ENCODE measurements at regions not wholly inside any gene's neighbourhood (a gene's known extent, or its start where the extent isn't known, plus 50 kb on each side); places are given as distances from the start of the nearest gene placed in this dataset.

GRCh38 chr11:23311986-23312940 is 452.0 kb upstream of the CCDC179 start:
- Histone ChIP-seq H3K79me1 (replicated peaks; ENCODE audit: low read length, poor library complexity, severe bottlenecking) (no peaks in the 10 kb centered on the region), H2BK5ac (ENCODE audit: low read depth, low read length, poor library complexity, severe bottlenecking) (no peak overlapping the region), H3K36me3 (ENCODE audit: control insufficient read depth in 1 of 2, insufficient read depth in 2 of 2, low read depth in 1 of 2, low read length in 2 of 2) (no peaks in the 10 kb centered on the region), H4K91ac (ENCODE audit: low read length) (no peak overlapping the region), H2BK15ac (ENCODE audit: low read depth, poor library complexity, severe bottlenecking) (no peak overlapping the region), H3K9ac (ENCODE audit: low read length) (no peak overlapping the region), H4K8ac (ENCODE audit: low read length) (no peak overlapping the region), H2BK120ac (ENCODE audit: low read depth, low read length) (no peak overlapping the region), H3K23ac (ENCODE audit: low read length in 2 of 2) (no peak overlapping the region), H3K27me3 (ENCODE audit: control insufficient read depth in 1 of 2, insufficient read depth in 1 of 2, low read length in 2 of 2) (no peaks in the 10 kb centered on the region), H3K4ac (ENCODE audit: low read depth in 1 of 2, low read length in 2 of 2) (no peak overlapping the region), H3K14ac (ENCODE audit: low read length in 2 of 2) (no peak overlapping the region), H3K18ac (ENCODE audit: low read depth in 1 of 2, low read length in 2 of 2) (no peak overlapping the region), H2AFZ (ENCODE audit: low read depth, low read length) (no peak overlapping the region), H2AK5ac (ENCODE audit: low read length, severe bottlenecking) (no peak overlapping the region), H3K4me3 (ENCODE audit: insufficient read depth in 1 of 2, low read depth in 1 of 2, low read length in 2 of 2) (no peak overlapping the region), H3K27ac (ENCODE audit: low read length, poor library complexity, severe bottlenecking) (no peak overlapping the region), H2BK12ac (ENCODE audit: low read length in 2 of 2) (no peak overlapping the region), H3K4me1 (ENCODE audit: control insufficient read depth, insufficient read depth, low read depth, low read length) (no peaks in the 10 kb centered on the region), H3K9me3 (ENCODE audit: control insufficient read depth, low read length) (peaks cover 3% of the 10 kb centered on the region), H3K4me2 (ENCODE audit: low read length, poor library complexity, severe bottlenecking) (no peak overlapping the region)
- DNase-seq = peak; percentile 79
- 89% methylated on average over 1 of the region's 5 CpGs for WGBS

- H3K4me1 ChIP-seq (ENCODE audit: control insufficient read depth, insufficient read depth, low read depth, low read length) = no peaks in the 10 kb centered on the region
- H2AFZ ChIP-seq (ENCODE audit: low read depth, low read length) = no peak overlapping the region
- no peaks in the 10 kb centered on the region for H3K27me3 ChIP-seq (ENCODE audit: control insufficient read depth in 1 of 2, insufficient read depth in 1 of 2, low read length in 2 of 2)
- H4K8ac ChIP-seq (ENCODE audit: low read length) = no peak overlapping the region
- H3K79me1 ChIP-seq (replicated peaks; ENCODE audit: low read length, poor library complexity, severe bottlenecking) = no peaks in the 10 kb centered on the region
- no peak overlapping the region for H3K4me2 ChIP-seq (ENCODE audit: low read length, poor library complexity, severe bottlenecking)
- H3K4ac ChIP-seq (ENCODE audit: low read depth in 1 of 2, low read length in 2 of 2) = peak overlapping the region in 1 of 2 experiments; percentile 28
- 20% methylated on average over 1 of the region's 1 CpG for WGBS
- no peak overlapping the region for H3K23ac ChIP-seq (ENCODE audit: low read length in 2 of 2)
- no peak overlapping the region for H2BK120ac ChIP-seq (ENCODE audit: low read depth, low read length)
- H2BK12ac ChIP-seq (ENCODE audit: low read length in 2 of 2) = no peak overlapping the region
- H4K91ac ChIP-seq (ENCODE audit: low read length) = no peak overlapping the region
- no peak overlapping the region for H3K4me3 ChIP-seq (ENCODE audit: insufficient read depth in 1 of 2, low read depth in 1 of 2, low read length in 2 of 2)
- H3K9me3 ChIP-seq (ENCODE audit: control insufficient read depth, low read length) = peaks cover 3% of the 10 kb centered on the region
- H3K14ac ChIP-seq (ENCODE audit: low read length in 2 of 2) = no peak overlapping the region
- peak overlapping the region; percentile 47 for H3K27ac ChIP-seq (ENCODE audit: low read length, poor library complexity, severe bottlenecking)
- no peak overlapping the region for H2AK5ac ChIP-seq (ENCODE audit: low read length, severe bottlenecking)
- H2BK5ac ChIP-seq (ENCODE audit: low read depth, low read length, poor library complexity, severe bottlenecking) = peak overlapping the region; percentile 70
- H3K36me3 ChIP-seq (ENCODE audit: control insufficient read depth in 1 of 2, insufficient read depth in 2 of 2, low read depth in 1 of 2, low read length in 2 of 2) = no peaks in the 10 kb centered on the region
- no peak overlapping the region for H3K9ac ChIP-seq (ENCODE audit: low read length)
- H2BK15ac ChIP-seq (ENCODE audit: low read depth, poor library complexity, severe bottlenecking) = no peak overlapping the region
- H3K18ac ChIP-seq (ENCODE audit: low read depth in 1 of 2, low read length in 2 of 2) = no peak overlapping the region
- peak; percentile 27 for DNase-seq
Measured at GRCh38 chr11:23313001-23313400, 452.7 kb upstream of the CCDC179 start.

- H3K18ac ChIP-seq (ENCODE audit: low read depth in 1 of 2, low read length in 2 of 2) = no peak overlapping the region
- no peak overlapping the region for H2BK12ac ChIP-seq (ENCODE audit: low read length in 2 of 2)
- no peak overlapping the region for H3K4ac ChIP-seq (ENCODE audit: low read depth in 1 of 2, low read length in 2 of 2)
- no peaks in the 10 kb centered on the region for H3K4me1 ChIP-seq (ENCODE audit: control insufficient read depth, insufficient read depth, low read depth, low read length)
- no peak overlapping the region for H2BK5ac ChIP-seq (ENCODE audit: low read depth, low read length, poor library complexity, severe bottlenecking)
- no peak overlapping the region for H3K23ac ChIP-seq (ENCODE audit: low read length in 2 of 2)
- no peak overlapping the region for H2BK15ac ChIP-seq (ENCODE audit: low read depth, poor library complexity, severe bottlenecking)
- no peaks in the 10 kb centered on the region for H3K27me3 ChIP-seq (ENCODE audit: control insufficient read depth in 1 of 2, insufficient read depth in 1 of 2, low read length in 2 of 2)
- H3K4me3 ChIP-seq (ENCODE audit: insufficient read depth in 1 of 2, low read depth in 1 of 2, low read length in 2 of 2) = no peak overlapping the region
- 86% methylated on average over 2 of the region's 3 CpGs for WGBS
- no peak overlapping the region for H2AK5ac ChIP-seq (ENCODE audit: low read length, severe bottlenecking)
- no peak overlapping the region for H2BK120ac ChIP-seq (ENCODE audit: low read depth, low read length)
- H3K79me1 ChIP-seq (replicated peaks; ENCODE audit: low read length, poor library complexity, severe bottlenecking) = no peaks in the 10 kb centered on the region
- H3K9me3 ChIP-seq (ENCODE audit: control insufficient read depth, low read length) = peaks cover 3% of the 10 kb centered on the region
- H3K36me3 ChIP-seq (ENCODE audit: control insufficient read depth in 1 of 2, insufficient read depth in 2 of 2, low read depth in 1 of 2, low read length in 2 of 2) = no peaks in the 10 kb centered on the region
- DNase-seq = no peak
- H3K4me2 ChIP-seq (ENCODE audit: low read length, poor library complexity, severe bottlenecking) = no peak overlapping the region
- H3K27ac ChIP-seq (ENCODE audit: low read length, poor library complexity, severe bottlenecking) = no peak overlapping the region
- H4K91ac ChIP-seq (ENCODE audit: low read length) = no peak overlapping the region
- no peak overlapping the region for H2AFZ ChIP-seq (ENCODE audit: low read depth, low read length)
- H3K14ac ChIP-seq (ENCODE audit: low read length in 2 of 2) = no peak overlapping the region
- H4K8ac ChIP-seq (ENCODE audit: low read length) = no peak overlapping the region
- no peak overlapping the region for H3K9ac ChIP-seq (ENCODE audit: low read length)
Measured at GRCh38 chr11:23314162-23314561, 453.9 kb upstream of the CCDC179 start.

- H3K9me3 ChIP-seq (ENCODE audit: control insufficient read depth, low read length) = peaks cover 3% of the 10 kb centered on the region
- no peak overlapping the region for H3K14ac ChIP-seq (ENCODE audit: low read length in 2 of 2)
- H3K27ac ChIP-seq (ENCODE audit: low read length, poor library complexity, severe bottlenecking) = no peak overlapping the region
- no peak overlapping the region for H4K8ac ChIP-seq (ENCODE audit: low read length)
- WGBS = 100% methylated on average over 3 of the region's 3 CpGs
- no peak overlapping the region for H3K9ac ChIP-seq (ENCODE audit: low read length)
- no peak overlapping the region for H3K18ac ChIP-seq (ENCODE audit: low read depth in 1 of 2, low read length in 2 of 2)
- H2BK120ac ChIP-seq (ENCODE audit: low read depth, low read length) = no peak overlapping the region
- H3K36me3 ChIP-seq (ENCODE audit: control insufficient read depth in 1 of 2, insufficient read depth in 2 of 2, low read depth in 1 of 2, low read length in 2 of 2) = no peaks in the 10 kb centered on the region
- H3K79me1 ChIP-seq (replicated peaks; ENCODE audit: low read length, poor library complexity, severe bottlenecking) = no peaks in the 10 kb centered on the region
- H3K4me3 ChIP-seq (ENCODE audit: insufficient read depth in 1 of 2, low read depth in 1 of 2, low read length in 2 of 2) = no peak overlapping the region
- H2AK5ac ChIP-seq (ENCODE audit: low read length, severe bottlenecking) = no peak overlapping the region
- H3K27me3 ChIP-seq (ENCODE audit: control insufficient read depth in 1 of 2, insufficient read depth in 1 of 2, low read length in 2 of 2) = no peaks in the 10 kb centered on the region
- H2BK5ac ChIP-seq (ENCODE audit: low read depth, low read length, poor library complexity, severe bottlenecking) = no peak overlapping the region
- no peak for DNase-seq
- H2BK15ac ChIP-seq (ENCODE audit: low read depth, poor library complexity, severe bottlenecking) = no peak overlapping the region
- no peak overlapping the region for H3K4ac ChIP-seq (ENCODE audit: low read depth in 1 of 2, low read length in 2 of 2)
- H2BK12ac ChIP-seq (ENCODE audit: low read length in 2 of 2) = no peak overlapping the region
- H3K23ac ChIP-seq (ENCODE audit: low read length in 2 of 2) = no peak overlapping the region
- H2AFZ ChIP-seq (ENCODE audit: low read depth, low read length) = no peak overlapping the region
- no peak overlapping the region for H3K4me2 ChIP-seq (ENCODE audit: low read length, poor library complexity, severe bottlenecking)
- H4K91ac ChIP-seq (ENCODE audit: low read length) = no peak overlapping the region
- no peaks in the 10 kb centered on the region for H3K4me1 ChIP-seq (ENCODE audit: control insufficient read depth, insufficient read depth, low read depth, low read length)
Measured at GRCh38 chr11:23315286-23315685, 455.0 kb upstream of the CCDC179 start.
